H1 (cell line): ENCODE measurements at regions not wholly inside any gene's neighbourhood (a gene's known extent, or its start where the extent isn't known, plus 50 kb on each side); places are given as distances from the start of the nearest gene placed in this dataset.

ENCODE experiments used
- ASH2L ChIP-seq: fragments of 200-600, 300-600 bp; sonication (generic); IDR thresholded peaks from one replicate; pipeline ENCODE4 v1.7.1; 2017; ENCODE audit warnings: low read length
- ATF2 ChIP-seq: IDR thresholded peaks from 2 replicates; pipeline ENCODE4 v1.6.1; 2012; ENCODE audit warnings: low read length, inconsistent platforms
- RBBP5 ChIP-seq: IDR thresholded peaks from 2 replicates; pipeline ENCODE4 v1.7.1; 2012; ENCODE audit warnings: low read depth, mild to moderate bottlenecking, inconsistent platforms, low read length, moderate library complexity, borderline replicate concordance
- USF2 ChIP-seq: IDR thresholded peaks from 2 replicates; pipeline ENCODE4 v1.6.1; 2011; ENCODE audit warnings: low read length, improper control_type of control experiment
- TF ChIP-seq, protein P1 (sequence below): fragments of 300-600 bp; sonication (generic); IDR thresholded peaks from 2 replicates; pipeline ENCODE4 v1.7.1; 2012; ENCODE audit warnings: low read length, moderate library complexity, mild to moderate bottlenecking, inconsistent platforms; ENCODE audit not compliant: insufficient replicate concordance

DNA sequence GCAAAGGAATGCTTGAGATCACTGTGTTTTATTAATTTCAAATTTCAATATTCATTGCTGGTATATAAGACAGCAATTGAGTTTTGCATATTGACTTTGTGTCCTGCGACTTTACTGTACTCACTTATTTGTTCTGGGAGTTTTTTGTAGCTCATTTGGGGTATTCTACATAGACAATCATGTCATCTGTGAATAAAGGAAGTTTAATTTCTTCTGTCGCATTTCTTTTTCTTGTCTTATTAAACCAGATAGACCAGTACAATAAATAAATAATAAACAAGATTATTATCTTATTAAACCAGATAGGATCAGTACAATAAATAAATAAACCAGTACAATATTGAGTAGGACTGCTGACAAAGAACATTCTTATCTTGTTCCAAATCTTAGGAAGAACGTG lies 448.2 kb downstream of the RPS24 start (continued):
- TF ChIP-seq RBBP5 (no peak), ATF2 (no peak), USF2 (no peak), ASH2L (no peak)
- TF ChIP-seq, protein P1, sequence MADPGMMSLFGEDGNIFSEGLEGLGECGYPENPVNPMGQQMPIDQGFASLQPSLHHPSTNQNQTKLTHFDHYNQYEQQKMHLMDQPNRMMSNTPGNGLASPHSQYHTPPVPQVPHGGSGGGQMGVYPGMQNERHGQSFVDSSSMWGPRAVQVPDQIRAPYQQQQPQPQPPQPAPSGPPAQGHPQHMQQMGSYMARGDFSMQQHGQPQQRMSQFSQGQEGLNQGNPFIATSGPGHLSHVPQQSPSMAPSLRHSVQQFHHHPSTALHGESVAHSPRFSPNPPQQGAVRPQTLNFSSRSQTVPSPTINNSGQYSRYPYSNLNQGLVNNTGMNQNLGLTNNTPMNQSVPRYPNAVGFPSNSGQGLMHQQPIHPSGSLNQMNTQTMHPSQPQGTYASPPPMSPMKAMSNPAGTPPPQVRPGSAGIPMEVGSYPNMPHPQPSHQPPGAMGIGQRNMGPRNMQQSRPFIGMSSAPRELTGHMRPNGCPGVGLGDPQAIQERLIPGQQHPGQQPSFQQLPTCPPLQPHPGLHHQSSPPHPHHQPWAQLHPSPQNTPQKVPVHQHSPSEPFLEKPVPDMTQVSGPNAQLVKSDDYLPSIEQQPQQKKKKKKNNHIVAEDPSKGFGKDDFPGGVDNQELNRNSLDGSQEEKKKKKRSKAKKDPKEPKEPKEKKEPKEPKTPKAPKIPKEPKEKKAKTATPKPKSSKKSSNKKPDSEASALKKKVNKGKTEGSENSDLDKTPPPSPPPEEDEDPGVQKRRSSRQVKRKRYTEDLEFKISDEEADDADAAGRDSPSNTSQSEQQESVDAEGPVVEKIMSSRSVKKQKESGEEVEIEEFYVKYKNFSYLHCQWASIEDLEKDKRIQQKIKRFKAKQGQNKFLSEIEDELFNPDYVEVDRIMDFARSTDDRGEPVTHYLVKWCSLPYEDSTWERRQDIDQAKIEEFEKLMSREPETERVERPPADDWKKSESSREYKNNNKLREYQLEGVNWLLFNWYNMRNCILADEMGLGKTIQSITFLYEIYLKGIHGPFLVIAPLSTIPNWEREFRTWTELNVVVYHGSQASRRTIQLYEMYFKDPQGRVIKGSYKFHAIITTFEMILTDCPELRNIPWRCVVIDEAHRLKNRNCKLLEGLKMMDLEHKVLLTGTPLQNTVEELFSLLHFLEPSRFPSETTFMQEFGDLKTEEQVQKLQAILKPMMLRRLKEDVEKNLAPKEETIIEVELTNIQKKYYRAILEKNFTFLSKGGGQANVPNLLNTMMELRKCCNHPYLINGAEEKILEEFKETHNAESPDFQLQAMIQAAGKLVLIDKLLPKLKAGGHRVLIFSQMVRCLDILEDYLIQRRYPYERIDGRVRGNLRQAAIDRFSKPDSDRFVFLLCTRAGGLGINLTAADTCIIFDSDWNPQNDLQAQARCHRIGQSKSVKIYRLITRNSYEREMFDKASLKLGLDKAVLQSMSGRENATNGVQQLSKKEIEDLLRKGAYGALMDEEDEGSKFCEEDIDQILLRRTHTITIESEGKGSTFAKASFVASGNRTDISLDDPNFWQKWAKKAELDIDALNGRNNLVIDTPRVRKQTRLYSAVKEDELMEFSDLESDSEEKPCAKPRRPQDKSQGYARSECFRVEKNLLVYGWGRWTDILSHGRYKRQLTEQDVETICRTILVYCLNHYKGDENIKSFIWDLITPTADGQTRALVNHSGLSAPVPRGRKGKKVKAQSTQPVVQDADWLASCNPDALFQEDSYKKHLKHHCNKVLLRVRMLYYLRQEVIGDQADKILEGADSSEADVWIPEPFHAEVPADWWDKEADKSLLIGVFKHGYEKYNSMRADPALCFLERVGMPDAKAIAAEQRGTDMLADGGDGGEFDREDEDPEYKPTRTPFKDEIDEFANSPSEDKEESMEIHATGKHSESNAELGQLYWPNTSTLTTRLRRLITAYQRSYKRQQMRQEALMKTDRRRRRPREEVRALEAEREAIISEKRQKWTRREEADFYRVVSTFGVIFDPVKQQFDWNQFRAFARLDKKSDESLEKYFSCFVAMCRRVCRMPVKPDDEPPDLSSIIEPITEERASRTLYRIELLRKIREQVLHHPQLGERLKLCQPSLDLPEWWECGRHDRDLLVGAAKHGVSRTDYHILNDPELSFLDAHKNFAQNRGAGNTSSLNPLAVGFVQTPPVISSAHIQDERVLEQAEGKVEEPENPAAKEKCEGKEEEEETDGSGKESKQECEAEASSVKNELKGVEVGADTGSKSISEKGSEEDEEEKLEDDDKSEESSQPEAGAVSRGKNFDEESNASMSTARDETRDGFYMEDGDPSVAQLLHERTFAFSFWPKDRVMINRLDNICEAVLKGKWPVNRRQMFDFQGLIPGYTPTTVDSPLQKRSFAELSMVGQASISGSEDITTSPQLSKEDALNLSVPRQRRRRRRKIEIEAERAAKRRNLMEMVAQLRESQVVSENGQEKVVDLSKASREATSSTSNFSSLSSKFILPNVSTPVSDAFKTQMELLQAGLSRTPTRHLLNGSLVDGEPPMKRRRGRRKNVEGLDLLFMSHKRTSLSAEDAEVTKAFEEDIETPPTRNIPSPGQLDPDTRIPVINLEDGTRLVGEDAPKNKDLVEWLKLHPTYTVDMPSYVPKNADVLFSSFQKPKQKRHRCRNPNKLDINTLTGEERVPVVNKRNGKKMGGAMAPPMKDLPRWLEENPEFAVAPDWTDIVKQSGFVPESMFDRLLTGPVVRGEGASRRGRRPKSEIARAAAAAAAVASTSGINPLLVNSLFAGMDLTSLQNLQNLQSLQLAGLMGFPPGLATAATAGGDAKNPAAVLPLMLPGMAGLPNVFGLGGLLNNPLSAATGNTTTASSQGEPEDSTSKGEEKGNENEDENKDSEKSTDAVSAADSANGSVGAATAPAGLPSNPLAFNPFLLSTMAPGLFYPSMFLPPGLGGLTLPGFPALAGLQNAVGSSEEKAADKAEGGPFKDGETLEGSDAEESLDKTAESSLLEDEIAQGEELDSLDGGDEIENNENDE: no peak
